OCI-LY1 (cell line): ENCODE measurements at regions not wholly inside any gene's neighbourhood (a gene's known extent, or its start where the extent isn't known, plus 50 kb on each side); places are given as distances from the start of the nearest gene placed in this dataset.

ENCODE experiments used
- H2AFZ ChIP-seq: fragments of 200-600 bp; sonication (generic), shearing (Covaris generic); 2 replicates; pipeline ENCODE4 v1.6.0; 2014; ENCODE audit warnings: antibody characterized with exemption, mild to moderate bottlenecking, low read length
- H3F3A ChIP-seq: fragments of 200-600 bp; sonication (generic), shearing (Covaris generic); 2 replicates; pipeline ENCODE4 v1.6.0; 2014; ENCODE audit warnings: mild to moderate bottlenecking, antibody characterized with exemption, low read length, moderate library complexity; ENCODE audit not compliant: insufficient read depth
- H3K27ac ChIP-seq: fragments of 200-600 bp; sonication (generic); 2 replicates; pipeline ENCODE4 v1.5.1; 2014; ENCODE audit warnings: low read length, mixed run types, mild to moderate bottlenecking, low read depth; ENCODE audit not compliant: poor library complexity, severe bottlenecking
- H3K27me3 ChIP-seq: fragments of 200-600 bp; sonication (generic); 2 replicates; pipeline ENCODE4 v1.6.0; 2014; ENCODE audit warnings: antibody characterized with exemption, mild to moderate bottlenecking, low read length, moderate library complexity; ENCODE audit not compliant: insufficient read depth
- H3K36me3 ChIP-seq: fragments of 200-600 bp; sonication (generic); 2 replicates; pipeline ENCODE4 v1.6.1; 2014; ENCODE audit warnings: mild to moderate bottlenecking, antibody characterized with exemption, low read length, moderate library complexity, mixed read lengths; ENCODE audit not compliant: insufficient read depth
- H3K4me1 ChIP-seq: fragments of 200-600 bp; sonication (generic); 2 replicates; pipeline ENCODE4 v1.5.1; 2014; ENCODE audit warnings: mild to moderate bottlenecking, low read length, moderate library complexity; ENCODE audit not compliant: insufficient read depth, severe bottlenecking
- H3K4me2 ChIP-seq: fragments of 200-600 bp; sonication (generic), shearing (Covaris generic); 2 replicates; pipeline ENCODE4 v1.6.1; 2014; ENCODE audit warnings: low read length
- H3K4me3 ChIP-seq: fragments of 200-600 bp; sonication (generic); 2 replicates; pipeline ENCODE4 v1.5.1; 2014; ENCODE audit warnings: low read length, low read depth, mild to moderate bottlenecking, mixed read lengths; ENCODE audit not compliant: poor library complexity, severe bottlenecking
- H3K79me2 ChIP-seq: fragments of 200-600 bp; shearing (Covaris generic); 2 replicates; pipeline ENCODE4 v1.6.1; 2016; ENCODE audit warnings: mixed run types, low read length, mixed read lengths; ENCODE audit not compliant: insufficient read depth
- H3K9ac ChIP-seq: fragments of 200-600 bp; sonication (generic), shearing (Covaris generic); 2 replicates; pipeline ENCODE4 v1.6.1; 2014; ENCODE audit warnings: mild to moderate bottlenecking, low read length, mixed read lengths
- H3K9me2 ChIP-seq: fragments of 200-600 bp; sonication (generic), shearing (Covaris generic); 2 replicates; pipeline ENCODE4 v1.6.1; 2014; ENCODE audit warnings: low read depth, mild to moderate bottlenecking, low read length, mixed read lengths
- H3K9me3 ChIP-seq: fragments of 200-600 bp; shearing (Covaris generic); 2 replicates; pipeline ENCODE4 v1.6.1; 2014; ENCODE audit warnings: low read length, mixed read lengths
- H4K20me1 ChIP-seq: fragments of 200-600 bp; sonication (generic), shearing (Covaris generic); 2 replicates; pipeline ENCODE4 v1.6.0; 2016; ENCODE audit warnings: mild to moderate bottlenecking, low read length; ENCODE audit not compliant: insufficient read depth
- EZH2 ChIP-seq: fragments of 200-600 bp; sonication (generic), shearing (Covaris generic); IDR thresholded peaks from 2 replicates; pipeline ENCODE4 v1.8.0; 2017; ENCODE audit warnings: borderline replicate concordance, mixed run types, mild to moderate bottlenecking, antibody characterized with exemption, low read length, moderate library complexity, mixed read lengths
- TF ChIP-seq, protein P1 (sequence below): fragments of 200-600 bp; sonication (generic), shearing (Covaris generic); IDR thresholded peaks from 2 replicates; pipeline ENCODE4 v1.5.1; 2017; ENCODE audit warnings: mild to moderate bottlenecking, antibody characterized with exemption, low read length, moderate library complexity, mixed read lengths

DNA sequence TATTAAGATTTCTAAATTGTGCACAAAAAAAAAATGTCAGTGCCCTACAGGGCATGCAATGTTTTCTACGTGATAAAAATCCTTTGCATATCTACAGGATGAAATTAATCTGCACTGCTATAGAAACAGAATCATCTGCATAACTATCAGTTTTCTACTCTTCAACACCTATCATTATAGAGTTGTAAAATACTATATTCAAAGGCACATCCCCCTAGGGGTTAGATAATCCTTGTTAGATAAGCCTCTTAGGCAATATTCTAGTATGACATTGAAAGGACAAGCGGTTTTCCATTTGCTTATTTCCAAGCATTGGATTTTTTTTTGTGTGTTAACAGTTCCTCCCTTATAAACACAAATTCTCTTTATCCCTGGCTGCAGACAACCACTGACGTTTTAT lies 98.7 kb upstream of the LAMA2 start:
- H3K36me3 ChIP-seq, result no peaks in the 10 kb centered on the region
- no peak overlapping the region for H3K4me2 ChIP-seq
- H3K27ac ChIP-seq, result no peak overlapping the region
- no peaks in the 10 kb centered on the region for H4K20me1 ChIP-seq
- no peaks in the 10 kb centered on the region for H3K9me3 ChIP-seq
- H3K79me2 ChIP-seq, result no peaks in the 10 kb centered on the region
- no peaks in the 10 kb centered on the region for H3F3A ChIP-seq
- no peaks in the 10 kb centered on the region for H3K4me1 ChIP-seq
- no peaks in the 10 kb centered on the region for H3K27me3 ChIP-seq
- no peak overlapping the region for H3K9ac ChIP-seq
- H2AFZ ChIP-seq, result no peak overlapping the region
- H3K9me2 ChIP-seq, result no peaks in the 10 kb centered on the region
- TF ChIP-seq, protein P1, sequence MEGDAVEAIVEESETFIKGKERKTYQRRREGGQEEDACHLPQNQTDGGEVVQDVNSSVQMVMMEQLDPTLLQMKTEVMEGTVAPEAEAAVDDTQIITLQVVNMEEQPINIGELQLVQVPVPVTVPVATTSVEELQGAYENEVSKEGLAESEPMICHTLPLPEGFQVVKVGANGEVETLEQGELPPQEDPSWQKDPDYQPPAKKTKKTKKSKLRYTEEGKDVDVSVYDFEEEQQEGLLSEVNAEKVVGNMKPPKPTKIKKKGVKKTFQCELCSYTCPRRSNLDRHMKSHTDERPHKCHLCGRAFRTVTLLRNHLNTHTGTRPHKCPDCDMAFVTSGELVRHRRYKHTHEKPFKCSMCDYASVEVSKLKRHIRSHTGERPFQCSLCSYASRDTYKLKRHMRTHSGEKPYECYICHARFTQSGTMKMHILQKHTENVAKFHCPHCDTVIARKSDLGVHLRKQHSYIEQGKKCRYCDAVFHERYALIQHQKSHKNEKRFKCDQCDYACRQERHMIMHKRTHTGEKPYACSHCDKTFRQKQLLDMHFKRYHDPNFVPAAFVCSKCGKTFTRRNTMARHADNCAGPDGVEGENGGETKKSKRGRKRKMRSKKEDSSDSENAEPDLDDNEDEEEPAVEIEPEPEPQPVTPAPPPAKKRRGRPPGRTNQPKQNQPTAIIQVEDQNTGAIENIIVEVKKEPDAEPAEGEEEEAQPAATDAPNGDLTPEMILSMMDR, result no peak
- TF ChIP-seq EZH2, result no peak
- no peak overlapping the region for H3K4me3 ChIP-seq

DNA sequence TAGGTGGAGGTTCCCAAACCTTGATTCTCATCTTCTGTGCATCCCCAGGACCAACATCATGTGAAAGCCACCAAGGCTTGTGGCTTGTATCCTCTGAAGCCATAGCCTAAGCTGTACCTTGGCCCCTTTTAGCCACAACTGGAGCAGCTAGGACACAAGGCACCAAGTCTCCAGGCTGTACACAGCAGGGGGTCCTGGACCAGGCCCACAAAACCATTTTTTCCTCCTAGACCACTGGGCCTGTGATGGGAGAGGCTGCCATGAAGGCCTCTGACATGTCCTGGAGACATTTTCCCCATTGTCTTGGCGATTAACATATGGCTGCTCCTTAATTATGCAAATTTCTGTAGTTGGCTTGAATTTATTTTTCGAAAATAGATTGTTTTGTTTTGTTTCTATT lies 114.8 kb upstream of the LAMA2 start:
- H3K4me1 ChIP-seq, result no peaks in the 10 kb centered on the region
- H3K27me3 ChIP-seq, result no peaks in the 10 kb centered on the region
- H3K79me2 ChIP-seq, result no peaks in the 10 kb centered on the region
- no peak overlapping the region for H3K4me3 ChIP-seq
- no peak overlapping the region for H3K4me2 ChIP-seq
- H2AFZ ChIP-seq, result no peak overlapping the region
- H4K20me1 ChIP-seq, result no peaks in the 10 kb centered on the region
- no peak overlapping the region for H3K27ac ChIP-seq
- no peaks in the 10 kb centered on the region for H3F3A ChIP-seq
- H3K9me3 ChIP-seq, result no peaks in the 10 kb centered on the region
- H3K9ac ChIP-seq, result no peak overlapping the region
- no peak for TF ChIP-seq EZH2
- TF ChIP-seq, protein P1, result no peak
- H3K9me2 ChIP-seq, result no peaks in the 10 kb centered on the region
- no peaks in the 10 kb centered on the region for H3K36me3 ChIP-seq

DNA sequence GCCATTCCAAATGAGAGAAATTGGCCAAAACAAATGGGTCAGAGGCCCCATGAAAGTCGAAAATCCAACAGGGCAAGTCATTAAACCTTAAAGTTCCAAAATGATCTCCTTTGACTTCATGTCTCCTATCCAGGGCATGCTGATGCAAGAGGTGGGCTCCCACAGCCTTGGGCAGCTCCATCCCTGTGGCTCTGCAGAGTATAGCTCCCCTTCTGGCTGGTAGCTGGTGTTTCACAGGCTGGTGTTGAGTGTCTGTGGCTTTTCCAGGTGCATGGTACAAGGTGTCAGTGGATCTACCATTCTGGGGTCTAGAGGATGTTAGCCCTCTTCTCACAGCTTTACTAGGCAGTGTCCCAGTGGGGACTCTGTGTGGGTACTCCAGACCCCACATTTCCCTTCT lies 115.2 kb upstream of the LAMA2 start:
- TF ChIP-seq EZH2, result no peak
- TF ChIP-seq, protein P1, result no peak
- no peak overlapping the region for H3K4me2 ChIP-seq
- no peak overlapping the region for H3K9ac ChIP-seq
- H3K9me3 ChIP-seq, result no peaks in the 10 kb centered on the region
- H3K4me1 ChIP-seq, result no peaks in the 10 kb centered on the region
- H3K79me2 ChIP-seq, result no peaks in the 10 kb centered on the region
- no peaks in the 10 kb centered on the region for H4K20me1 ChIP-seq
- no peaks in the 10 kb centered on the region for H3F3A ChIP-seq
- H3K27me3 ChIP-seq, result no peaks in the 10 kb centered on the region
- H3K36me3 ChIP-seq, result no peaks in the 10 kb centered on the region
- H3K4me3 ChIP-seq, result no peak overlapping the region
- no peak overlapping the region for H3K27ac ChIP-seq
- no peak overlapping the region for H2AFZ ChIP-seq
- H3K9me2 ChIP-seq, result no peaks in the 10 kb centered on the region
